ENCODE measurements at regions not wholly inside any gene's neighbourhood (a gene's known extent, or its start where the extent isn't known, plus 50 kb on each side); places are given as distances from the start of the nearest gene placed in this dataset.

GRCh38 chr4:126306152-126306869 lies 991.6 kb downstream of the FAT4 start:
- intact Hi-C loops (cut with micrococcal nuclease), result no loop called here
- no peak for DNase-seq
- no peak overlapping the region for H3K4me3 Mint-ChIP-seq
- no peaks in the 10 kb centered on the region for H3K4me1 Mint-ChIP-seq (ENCODE audit: low read depth)
- H3K9me3 Mint-ChIP-seq, result peaks cover 18% of the 10 kb centered on the region
- no peaks in the 10 kb centered on the region for H3K27me3 Mint-ChIP-seq (ENCODE audit: low read depth)
- H3K36me3 Mint-ChIP-seq (ENCODE audit: low read depth), result no peaks in the 10 kb centered on the region
- no peak overlapping the region for H3K27ac Mint-ChIP-seq
- CTCF ChIA-PET, result no interaction called here

GRCh38 chr4:126318376-126318775 lies 1003.6 kb downstream of the FAT4 start:
- Mint-ChIP-seq H3K4me1 (ENCODE audit: low read depth) (no peaks in the 10 kb centered on the region), H3K4me3 (no peak overlapping the region), H3K27ac (no peak overlapping the region), H3K36me3 (ENCODE audit: low read depth) (no peaks in the 10 kb centered on the region), H3K27me3 (ENCODE audit: low read depth) (no peaks in the 10 kb centered on the region), H3K9me3 (no peaks in the 10 kb centered on the region)
- intact Hi-C loops (cut with micrococcal nuclease), result no loop called here
- DNase-seq, result no peak
- CTCF ChIA-PET, result no interaction called here

- no peaks in the 10 kb centered on the region for H3K27me3 Mint-ChIP-seq (ENCODE audit: low read depth)
- H3K9me3 Mint-ChIP-seq, result peaks cover 12% of the 10 kb centered on the region
- CTCF ChIA-PET, result no interaction called here
These were observed 1014.2 kb downstream of the FAT4 start for GRCh38 chr4:126328914-126329313.

GRCh38 chr4:126338548-126338947 lies 1023.8 kb downstream of the FAT4 start:
- peaks cover 8% of the 10 kb centered on the region for H3K9me3 Mint-ChIP-seq
- CTCF ChIA-PET, result no interaction called here
- H3K4me1 Mint-ChIP-seq (ENCODE audit: low read depth), result no peaks in the 10 kb centered on the region
- no peak for DNase-seq
- no peaks in the 10 kb centered on the region for H3K36me3 Mint-ChIP-seq (ENCODE audit: low read depth)
- H3K27ac Mint-ChIP-seq, result no peak overlapping the region
- intact Hi-C loops (cut with micrococcal nuclease), result no loop called here
- no peaks in the 10 kb centered on the region for H3K27me3 Mint-ChIP-seq (ENCODE audit: low read depth)
- H3K4me3 Mint-ChIP-seq, result no peak overlapping the region

More at GRCh38 chr4:126328914-126329313, 1014.2 kb downstream of the FAT4 start:
- intact Hi-C loops (cut with micrococcal nuclease), result no loop called here
- Mint-ChIP-seq H3K27ac (no peak overlapping the region), H3K36me3 (ENCODE audit: low read depth) (no peaks in the 10 kb centered on the region), H3K4me1 (ENCODE audit: low read depth) (no peaks in the 10 kb centered on the region), H3K4me3 (no peak overlapping the region)
- DNase-seq, result no peak

- Mint-ChIP-seq H3K4me3 (no peak overlapping the region), H3K9me3 (peaks cover 2% of the 10 kb centered on the region), H3K36me3 (ENCODE audit: low read depth) (no peaks in the 10 kb centered on the region), H3K27ac (no peak overlapping the region), H3K27me3 (ENCODE audit: low read depth) (no peaks in the 10 kb centered on the region), H3K4me1 (ENCODE audit: low read depth) (no peaks in the 10 kb centered on the region)
- no peak for DNase-seq
- CTCF ChIA-PET, result no interaction called here
- intact Hi-C loops (cut with micrococcal nuclease), result no loop called here
These were observed 1027.2 kb downstream of the FAT4 start for GRCh38 chr4:126341927-126342326.

- no peaks in the 10 kb centered on the region for H3K27me3 Mint-ChIP-seq (ENCODE audit: low read depth)
- CTCF ChIA-PET, result no interaction called here
- H3K27ac Mint-ChIP-seq, result no peak overlapping the region
- intact Hi-C loops (cut with micrococcal nuclease), result no loop called here
- no peak for DNase-seq
- no peak overlapping the region for H3K4me3 Mint-ChIP-seq
- H3K36me3 Mint-ChIP-seq (ENCODE audit: low read depth), result no peaks in the 10 kb centered on the region
- H3K9me3 Mint-ChIP-seq, result no peaks in the 10 kb centered on the region
- H3K4me1 Mint-ChIP-seq (ENCODE audit: low read depth), result no peaks in the 10 kb centered on the region
These were observed 1029.7 kb downstream of the FAT4 start for GRCh38 chr4:126344472-126344871.

GRCh38 chr4:126346654-126347053 lies 1031.9 kb downstream of the FAT4 start:
- CTCF ChIA-PET, result interaction anchor here (0.6 kb wide), 1 partner anchor 54 kb away, joined by 3 read pairs; no protein-coding TSS in a partner anchor
- no peak overlapping the region for H3K27ac Mint-ChIP-seq
- intact Hi-C loops (cut with micrococcal nuclease), result no loop called here
- H3K9me3 Mint-ChIP-seq, result no peaks in the 10 kb centered on the region
- no peaks in the 10 kb centered on the region for H3K4me1 Mint-ChIP-seq (ENCODE audit: low read depth)
- no peak for DNase-seq
- no peak overlapping the region for H3K4me3 Mint-ChIP-seq
- H3K27me3 Mint-ChIP-seq (ENCODE audit: low read depth), result no peaks in the 10 kb centered on the region
- H3K36me3 Mint-ChIP-seq (ENCODE audit: low read depth), result no peaks in the 10 kb centered on the region

GRCh38 chr4:126354784-126355183 lies 1040.0 kb downstream of the FAT4 start:
- intact Hi-C loops (cut with micrococcal nuclease), result no loop called here
- DNase-seq, result no peak
- Mint-ChIP-seq H3K27ac (no peak overlapping the region), H3K9me3 (no peaks in the 10 kb centered on the region), H3K36me3 (ENCODE audit: low read depth) (no peaks in the 10 kb centered on the region), H3K4me1 (ENCODE audit: low read depth) (no peaks in the 10 kb centered on the region), H3K27me3 (ENCODE audit: low read depth) (no peaks in the 10 kb centered on the region), H3K4me3 (no peak overlapping the region)
- CTCF ChIA-PET, result no interaction called here

- Mint-ChIP-seq H3K4me1 (ENCODE audit: low read depth) (no peaks in the 10 kb centered on the region), H3K27me3 (ENCODE audit: low read depth) (no peaks in the 10 kb centered on the region), H3K9me3 (no peaks in the 10 kb centered on the region), H3K36me3 (ENCODE audit: low read depth) (no peaks in the 10 kb centered on the region), H3K27ac (no peak overlapping the region), H3K4me3 (no peak overlapping the region)
- intact Hi-C loops (cut with micrococcal nuclease), result no loop called here
- CTCF ChIA-PET, result no interaction called here
- no peak for DNase-seq
These were observed 1043.3 kb downstream of the FAT4 start for GRCh38 chr4:126358041-126358440.

- H3K36me3 Mint-ChIP-seq (ENCODE audit: low read depth), result no peaks in the 10 kb centered on the region
These were observed 1046.5 kb downstream of the FAT4 start for GRCh38 chr4:126361287-126361686.

GRCh38 chr4:126364311-126364911 lies 1049.7 kb downstream of the FAT4 start:
- H3K4me1 Mint-ChIP-seq (ENCODE audit: low read depth), result no peaks in the 10 kb centered on the region
- intact Hi-C loops (cut with micrococcal nuclease), result no loop called here
- no peaks in the 10 kb centered on the region for H3K36me3 Mint-ChIP-seq (ENCODE audit: low read depth)
- CTCF ChIA-PET, result interaction anchor here (0.6 kb wide), 1 partner anchor 750 kb away, joined by 4 read pairs; no protein-coding TSS in a partner anchor
- no peaks in the 10 kb centered on the region for H3K27me3 Mint-ChIP-seq (ENCODE audit: low read depth)
- DNase-seq, result no peak
- no peak overlapping the region for H3K4me3 Mint-ChIP-seq
- no peak overlapping the region for H3K27ac Mint-ChIP-seq
- H3K9me3 Mint-ChIP-seq, result peaks cover 2% of the 10 kb centered on the region

More at GRCh38 chr4:126361287-126361686, 1046.5 kb downstream of the FAT4 start:
- CTCF ChIA-PET, result no interaction called here
- Mint-ChIP-seq H3K4me3 (no peak overlapping the region), H3K4me1 (ENCODE audit: low read depth) (no peaks in the 10 kb centered on the region), H3K9me3 (peaks cover 2% of the 10 kb centered on the region), H3K27me3 (ENCODE audit: low read depth) (no peaks in the 10 kb centered on the region), H3K27ac (no peak overlapping the region)
- no peak for DNase-seq
- intact Hi-C loops (cut with micrococcal nuclease), result no loop called here

- DNase-seq, result no peak
- no peaks in the 10 kb centered on the region for H3K27me3 Mint-ChIP-seq (ENCODE audit: low read depth)
- no peak overlapping the region for H3K27ac Mint-ChIP-seq
- peaks cover 5% of the 10 kb centered on the region for H3K9me3 Mint-ChIP-seq
- H3K36me3 Mint-ChIP-seq (ENCODE audit: low read depth), result no peaks in the 10 kb centered on the region
- H3K4me1 Mint-ChIP-seq (ENCODE audit: low read depth), result no peaks in the 10 kb centered on the region
- no peak overlapping the region for H3K4me3 Mint-ChIP-seq
- CTCF ChIA-PET, result no interaction called here
- intact Hi-C loops (cut with micrococcal nuclease), result no loop called here
These were observed 1054.3 kb downstream of the FAT4 start for GRCh38 chr4:126369076-126369475.

- DNase-seq, result no peak
- Mint-ChIP-seq H3K4me3 (no peak overlapping the region), H3K4me1 (ENCODE audit: low read depth) (no peaks in the 10 kb centered on the region), H3K27me3 (ENCODE audit: low read depth) (no peaks in the 10 kb centered on the region), H3K36me3 (ENCODE audit: low read depth) (no peaks in the 10 kb centered on the region), H3K27ac (no peak overlapping the region), H3K9me3 (peaks cover 6% of the 10 kb centered on the region)
- CTCF ChIA-PET, result no interaction called here
- intact Hi-C loops (cut with micrococcal nuclease), result no loop called here
These were observed 1057.9 kb downstream of the FAT4 start for GRCh38 chr4:126372634-126373033.
